Kidney glomerular epithelial cell (primary cell): ENCODE measurements at regions not wholly inside any gene's neighbourhood (a gene's known extent, or its start where the extent isn't known, plus 50 kb on each side); places are given as distances from the start of the nearest gene placed in this dataset.

Source experiments
- DNase-seq: peaks from one replicate; lab custom pipeline; 2025; lab: John Stamatoyannopoulos, UW

GRCh38 chr3:10738688-10739372, 77.2 kb upstream of the SLC6A11 start:
- peak; percentile 62 for DNase-seq

DNA sequence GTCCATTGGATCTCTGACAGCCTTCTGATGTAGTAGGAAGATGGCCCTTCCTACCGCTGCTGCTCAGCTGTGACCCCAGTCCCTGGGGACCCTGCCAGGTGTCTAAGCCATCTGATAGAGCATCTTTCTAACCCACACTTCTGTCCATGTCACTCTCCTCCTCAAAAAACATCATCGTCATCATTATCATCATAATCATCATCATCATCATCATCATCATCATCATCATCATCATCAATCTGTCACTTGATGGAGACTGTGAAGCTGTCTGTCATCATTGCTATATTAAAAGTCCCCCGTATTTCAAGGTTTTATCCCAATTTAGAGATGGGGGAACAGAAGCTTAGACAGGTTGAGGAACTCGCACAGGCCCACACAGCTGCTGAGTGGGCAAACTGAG, 75.1 kb upstream of the SLC6A11 start:
- DNase-seq = no peak

DNA sequence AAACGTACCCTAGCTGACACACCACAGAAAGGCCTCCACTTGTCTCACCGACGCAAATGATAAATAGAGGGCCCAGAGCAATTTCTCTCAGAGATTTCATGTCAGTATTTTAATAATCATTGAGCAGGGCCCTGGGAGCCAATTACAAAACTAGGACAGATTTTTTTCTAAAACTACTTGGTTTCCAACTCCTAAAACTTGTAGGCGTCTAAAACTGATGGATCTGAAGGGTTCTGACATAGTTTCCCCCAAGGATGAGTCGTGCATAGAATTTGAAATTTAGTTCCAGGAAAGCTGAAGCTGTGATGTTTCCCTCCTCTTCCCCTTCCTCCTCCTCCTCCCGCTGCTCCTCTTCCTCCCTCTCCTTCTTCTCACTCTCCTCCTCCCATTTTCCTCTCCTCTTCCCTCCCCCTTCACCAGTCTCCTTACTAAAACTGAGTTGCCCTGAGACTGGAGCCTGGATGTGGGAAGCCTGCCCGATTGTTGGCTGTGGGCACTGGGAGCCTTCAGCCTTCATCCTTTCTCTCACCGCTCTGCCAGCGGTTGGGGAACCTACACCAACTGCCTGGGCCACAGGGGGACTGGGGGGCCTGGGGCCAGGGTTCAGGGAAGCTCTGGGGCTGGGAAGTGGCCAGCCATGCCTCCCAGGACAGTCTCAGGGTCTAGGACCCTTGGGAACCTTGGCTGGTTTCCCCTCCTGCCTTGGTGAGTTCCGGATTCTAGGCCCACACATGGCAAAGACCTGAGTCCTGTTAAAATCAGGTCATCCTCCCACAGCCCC, 73.9 kb upstream of the SLC6A11 start:
- DNase-seq = no peak

DNA sequence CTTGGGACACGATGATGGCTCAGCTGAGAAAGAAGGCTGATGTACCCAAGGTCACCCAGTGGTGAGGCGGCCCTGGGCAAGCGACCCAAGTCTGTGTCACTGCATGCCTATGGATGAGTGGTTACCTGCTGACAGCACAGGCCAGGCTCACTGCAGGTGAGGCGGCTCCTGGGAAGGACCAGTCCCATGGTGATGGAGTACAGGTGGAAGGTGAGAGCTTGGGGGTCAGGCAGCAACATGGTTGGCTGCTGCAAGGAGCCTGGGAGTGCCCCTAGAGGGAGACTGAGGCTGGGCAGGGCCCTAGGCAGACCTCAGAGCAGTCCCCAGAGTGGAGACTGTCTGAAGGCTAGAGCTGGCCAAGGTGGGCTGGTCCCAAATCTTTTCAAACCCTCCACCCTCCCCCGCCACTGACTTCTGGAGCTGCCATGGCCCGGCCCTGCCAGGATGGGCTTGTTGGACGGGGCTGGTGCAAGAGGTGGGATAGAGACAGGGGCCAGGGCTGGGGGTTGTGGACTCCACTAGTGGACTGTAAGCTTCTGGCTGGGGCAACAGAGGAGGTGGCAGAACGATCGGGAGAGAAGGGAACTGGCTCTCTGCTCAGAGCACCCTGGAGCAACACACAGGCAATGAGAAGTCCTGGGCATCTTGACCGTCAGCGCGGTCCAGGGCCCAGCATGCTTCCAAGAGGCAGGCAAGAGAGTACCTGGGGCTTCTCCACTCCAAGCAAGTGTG, 72.5 kb upstream of the SLC6A11 start:
- DNase-seq = no peak

DNA sequence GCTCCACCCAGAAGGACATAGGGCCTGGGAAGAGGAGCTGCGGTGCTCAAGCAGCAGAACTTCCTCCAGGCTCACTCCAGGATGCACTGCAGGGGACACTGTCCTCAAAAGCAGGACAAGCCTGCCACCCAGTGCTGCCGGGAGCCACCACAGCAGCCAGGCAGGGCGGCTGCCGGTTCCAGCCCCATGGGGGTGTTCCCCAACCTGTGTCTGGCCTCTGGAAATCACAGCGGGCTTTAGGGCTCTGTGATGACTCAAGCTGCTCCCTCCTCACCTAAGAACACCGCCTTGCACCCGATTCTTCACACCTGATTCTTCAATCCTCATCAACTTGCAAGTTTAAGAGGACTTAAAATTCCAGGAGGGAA, 71.9 kb upstream of the SLC6A11 start:
- DNase-seq = no peak

- DNase-seq = no peak
These were observed 70.6 kb upstream of the SLC6A11 start for GRCh38 chr3:10745392-10745791.

GRCh38 chr3:10746001-10746400, 70.0 kb upstream of the SLC6A11 start:
- no peak for DNase-seq

DNA sequence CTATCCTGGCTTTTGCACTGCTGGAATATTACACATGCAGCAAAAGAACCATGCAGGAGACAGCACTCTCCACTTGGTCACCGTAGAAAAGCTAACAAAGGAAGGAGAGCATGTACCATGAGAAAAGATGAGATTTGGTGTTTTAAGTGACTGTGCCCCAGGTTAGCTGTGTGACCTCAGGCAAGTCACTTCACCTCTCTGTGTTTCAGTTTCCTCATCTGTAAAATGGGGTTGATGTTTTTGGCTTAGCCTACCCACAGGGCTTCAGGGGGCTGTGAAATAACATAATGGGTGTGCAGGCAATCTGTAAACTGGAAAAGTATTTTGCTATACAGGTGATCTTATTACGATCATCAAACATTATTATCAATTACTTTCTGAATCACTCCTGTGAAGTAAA, 69.3 kb upstream of the SLC6A11 start:
- no peak for DNase-seq

DNA sequence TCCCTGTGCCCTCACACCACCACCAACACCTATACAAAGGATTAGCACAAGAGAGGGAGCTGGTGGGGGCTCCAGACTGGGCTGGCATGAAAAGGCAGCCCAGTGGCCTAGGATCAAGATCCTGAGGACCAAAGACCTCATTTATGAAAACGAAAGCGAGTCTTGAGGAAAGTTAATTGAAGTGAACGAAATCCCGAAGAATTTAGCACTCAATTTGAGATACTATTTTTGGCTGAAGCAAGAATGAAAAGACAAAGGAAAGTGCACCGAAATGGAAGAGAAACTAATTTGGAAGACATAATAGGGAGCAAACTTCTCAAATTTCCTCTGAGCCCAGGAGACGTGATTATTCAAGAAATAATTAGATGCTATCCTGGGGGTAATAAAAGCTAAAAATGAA, 68.7 kb upstream of the SLC6A11 start:
- no peak for DNase-seq

DNA sequence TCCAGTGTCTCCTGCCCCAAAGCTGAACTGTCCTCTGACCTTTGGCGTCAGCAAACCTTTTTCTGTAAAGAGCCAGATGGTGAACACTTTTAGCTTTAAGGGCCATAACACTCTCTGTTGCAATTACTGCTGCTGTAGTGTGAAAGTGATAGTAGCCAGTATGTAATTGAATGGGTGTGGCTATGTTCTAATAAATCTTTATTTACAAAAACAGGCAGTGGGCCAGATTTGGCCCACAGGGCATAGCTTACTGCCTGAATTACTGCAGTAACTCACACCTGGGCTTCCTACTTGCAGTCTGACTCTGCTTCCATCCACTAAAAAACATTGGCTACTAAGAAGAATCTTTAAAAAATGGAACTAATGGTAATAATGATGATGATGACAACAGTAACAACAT, 68.0 kb upstream of the SLC6A11 start:
- DNase-seq = no peak

DNA sequence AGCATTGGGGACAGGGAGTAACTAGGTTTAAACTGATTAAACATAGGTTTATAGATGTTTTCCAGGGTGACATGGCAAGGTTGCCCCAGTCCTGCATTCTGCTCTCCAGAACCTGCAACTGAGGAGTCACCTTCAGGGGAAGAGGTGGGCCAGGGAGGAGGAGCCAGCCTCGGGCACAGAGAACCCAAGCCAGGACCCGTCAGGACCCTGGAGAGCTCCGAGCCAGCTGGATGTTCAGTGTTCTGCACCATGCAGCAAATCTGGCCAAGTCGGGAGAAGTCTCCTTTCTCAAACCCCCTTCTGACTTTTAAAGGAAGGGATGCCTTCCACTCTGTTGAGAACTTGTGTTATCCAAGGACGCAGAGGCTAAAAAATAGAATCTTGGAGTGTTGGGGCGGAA, 62.1 kb upstream of the SLC6A11 start:
- peak; percentile 26 for DNase-seq

DNA sequence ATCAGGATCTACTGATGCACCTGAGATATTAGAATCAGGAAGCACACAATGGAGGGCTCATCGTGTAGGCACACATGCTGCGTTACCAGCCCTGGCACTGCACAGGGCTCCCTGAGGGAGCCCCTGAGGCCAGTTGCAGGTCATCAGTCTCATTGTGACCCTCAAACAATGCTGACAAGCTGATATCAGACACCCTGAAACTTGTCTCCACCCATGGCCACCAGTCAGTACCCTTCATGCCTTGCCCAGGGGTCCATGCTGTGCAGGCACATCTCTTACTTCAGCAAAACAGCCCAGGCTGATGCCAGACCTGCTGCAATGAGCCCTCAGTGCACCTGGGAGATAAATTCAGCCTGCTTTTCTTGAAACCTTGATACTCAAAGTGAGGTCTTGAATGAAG, 59.5 kb upstream of the SLC6A11 start:
- no peak for DNase-seq

DNA sequence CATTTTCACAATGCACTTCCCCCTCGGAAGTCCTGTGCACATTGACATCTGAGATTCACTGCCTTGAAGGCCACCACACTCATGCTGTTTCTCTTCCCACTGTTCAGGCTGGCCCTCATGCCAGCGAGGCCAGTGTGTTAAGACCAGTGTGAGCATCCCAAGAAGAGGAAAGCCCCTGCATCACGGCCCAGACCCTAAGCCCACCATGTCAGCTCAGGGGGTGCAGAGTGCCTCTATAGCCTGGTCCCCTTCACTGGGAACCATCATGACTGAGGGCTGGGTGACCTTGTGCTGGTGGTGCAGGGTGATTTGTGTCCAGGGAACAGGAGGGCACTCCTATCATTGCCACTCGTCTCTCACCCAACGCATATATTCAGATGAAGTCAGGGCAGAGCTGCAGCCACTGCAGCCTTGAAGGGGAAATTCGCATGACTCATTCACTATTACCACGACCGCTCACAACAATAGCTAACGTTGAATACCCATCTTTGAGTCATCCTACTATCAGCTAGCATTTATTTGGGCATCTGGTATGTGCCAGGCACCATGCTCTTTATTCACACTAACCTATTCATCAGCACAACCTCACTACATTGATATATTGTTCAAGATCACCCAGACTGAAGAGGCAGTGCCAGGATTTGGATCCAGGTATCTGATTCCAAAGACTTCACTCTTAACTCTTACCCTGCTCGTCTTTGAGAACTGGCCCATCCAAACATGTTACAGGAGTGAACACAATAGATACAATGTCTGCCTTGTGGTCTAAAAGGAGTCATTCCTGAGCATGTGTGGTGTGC, 58.8 kb upstream of the SLC6A11 start:
- no peak for DNase-seq

GRCh38 chr3:10757821-10758130, 58.3 kb upstream of the SLC6A11 start:
- DNase-seq = no peak

DNA sequence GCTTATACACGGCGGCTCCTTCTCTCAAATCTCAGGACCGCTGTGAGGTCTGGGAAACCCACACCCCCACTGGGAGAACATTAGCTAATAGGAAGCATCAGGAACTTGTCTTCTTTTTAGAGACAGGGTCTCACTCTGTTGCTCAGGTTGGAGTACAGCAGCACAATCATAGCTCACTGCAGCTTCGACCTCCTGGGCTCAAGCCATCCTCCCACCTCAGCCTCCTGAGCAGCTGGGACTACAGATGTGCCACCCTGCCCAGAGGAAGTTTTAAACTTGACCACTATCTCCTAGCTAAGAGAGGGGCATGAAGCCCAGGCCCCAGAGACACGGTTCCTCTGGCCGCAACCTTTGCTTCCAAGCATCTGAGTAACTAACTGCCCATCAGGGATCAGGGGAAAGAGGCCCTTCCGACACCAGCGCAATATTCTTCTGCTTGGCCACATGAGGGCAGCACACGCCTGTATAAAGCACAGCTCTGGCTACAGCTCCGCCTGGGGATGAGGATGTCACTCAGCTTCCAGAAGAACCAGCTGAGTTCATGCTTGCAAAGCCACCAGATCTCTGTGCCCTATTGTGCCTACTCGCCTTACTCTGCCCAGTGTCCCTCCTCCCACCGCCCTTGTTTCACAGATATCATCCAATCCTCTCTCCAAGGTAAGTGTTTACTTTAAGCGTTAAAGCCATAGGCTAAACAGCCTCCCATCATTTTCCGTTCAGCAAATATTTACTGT, 57.6 kb upstream of the SLC6A11 start:
- DNase-seq = peak; percentile 76

GRCh38 chr3:10759495-10759894, 56.5 kb upstream of the SLC6A11 start:
- no peak for DNase-seq

DNA sequence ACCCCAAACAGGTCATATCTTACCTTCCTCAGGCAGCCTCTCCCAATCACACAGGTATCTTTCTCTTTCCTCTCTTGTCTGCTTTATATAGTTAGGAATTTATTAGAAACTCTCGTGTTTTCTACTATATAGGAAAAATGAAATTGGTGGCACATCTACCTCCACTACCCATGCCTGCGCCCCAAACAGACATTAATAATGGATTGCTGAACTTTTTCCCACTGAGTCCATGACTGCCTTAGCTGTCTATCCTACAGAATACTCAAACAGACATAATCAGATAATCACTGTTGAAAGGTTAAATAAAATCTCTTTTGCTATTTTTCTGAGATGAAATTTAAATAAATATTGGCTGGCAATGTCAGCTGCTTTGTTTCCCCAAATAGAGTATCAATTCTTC, 55.8 kb upstream of the SLC6A11 start:
- DNase-seq = no peak

DNA sequence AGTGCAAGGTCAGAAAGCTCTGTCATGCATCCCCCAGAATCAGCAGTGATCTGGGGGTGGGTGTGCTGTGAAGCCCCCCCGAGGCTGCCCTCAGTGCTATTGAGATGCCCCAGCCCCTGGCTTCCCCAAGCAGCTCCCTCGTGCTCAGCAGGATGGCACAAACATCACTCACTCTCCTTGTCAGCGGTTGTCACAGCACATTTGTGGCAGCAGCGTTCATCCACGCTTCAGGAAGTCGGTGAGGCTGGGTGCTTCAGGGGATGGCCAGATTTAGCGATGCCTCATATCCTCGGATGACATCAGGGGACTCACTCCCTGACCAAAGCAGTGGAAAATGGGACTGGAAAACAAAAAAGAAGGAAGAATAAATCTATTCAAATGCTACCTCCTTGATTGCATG, 54.4 kb upstream of the SLC6A11 start:
- DNase-seq = no peak

- DNase-seq = no peak
These were observed 53.9 kb upstream of the SLC6A11 start for GRCh38 chr3:10762116-10762515.

DNA sequence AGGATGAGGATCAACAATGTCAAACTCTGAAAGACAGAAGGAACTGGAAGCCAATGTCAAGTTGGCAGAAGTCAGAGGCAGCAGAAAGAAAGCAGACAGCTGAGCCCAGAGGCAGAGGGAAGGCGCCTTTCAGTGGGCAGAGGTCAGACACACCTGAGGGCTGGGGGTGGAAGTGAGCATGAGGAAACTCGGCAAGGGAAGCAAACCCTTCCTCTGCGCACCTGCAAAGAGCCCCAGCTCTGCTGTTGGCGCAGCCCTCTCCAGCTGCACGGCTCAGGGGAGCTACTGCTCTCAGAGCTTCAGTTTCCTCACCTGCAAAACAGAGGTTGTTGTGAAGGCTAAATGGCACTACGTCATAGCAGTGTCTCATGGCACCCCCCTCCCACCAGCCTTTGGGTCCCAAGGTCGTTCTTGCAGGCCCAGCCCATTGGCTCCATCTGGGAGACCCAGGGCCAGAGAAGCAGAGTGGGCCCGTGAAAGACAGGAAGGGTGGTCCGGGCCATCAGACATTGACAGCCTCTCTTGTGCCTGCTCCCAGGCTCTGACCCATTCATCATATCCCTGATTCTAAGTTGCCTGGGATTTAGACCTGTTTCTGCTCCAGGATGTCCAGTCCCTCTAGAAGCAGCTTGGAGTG, 53.3 kb upstream of the SLC6A11 start:
- no peak for DNase-seq

- no peak for DNase-seq
These were observed 52.8 kb upstream of the SLC6A11 start for GRCh38 chr3:10763248-10763620.
